ENCODE measurements at regions not wholly inside any gene's neighbourhood (a gene's known extent, or its start where the extent isn't known, plus 50 kb on each side); places are given as distances from the start of the nearest gene placed in this dataset.

DNA sequence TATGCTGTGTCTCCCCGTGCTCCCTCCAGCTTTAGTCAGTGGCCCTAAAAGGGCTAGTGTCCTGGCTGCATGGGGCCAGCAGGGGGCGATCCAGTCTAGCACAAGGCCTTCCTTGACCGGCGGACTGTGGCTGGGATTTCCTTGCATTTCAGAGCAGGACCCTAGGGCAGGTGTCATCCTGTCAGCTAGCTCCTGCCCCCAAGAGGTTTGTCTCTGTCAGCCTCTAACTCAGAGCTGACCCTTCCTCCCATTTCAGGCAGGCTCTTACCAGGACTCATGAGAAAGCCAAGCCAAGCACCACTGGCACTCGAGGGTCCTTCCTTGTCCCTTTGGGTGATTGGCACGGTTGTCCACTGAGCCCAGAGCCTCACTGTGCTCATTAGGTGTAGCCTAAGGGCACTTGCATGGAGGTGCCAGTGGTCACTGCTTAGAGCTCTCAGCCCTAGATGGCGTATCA is 140.3 kb downstream of the RPIA start:
- TF ChIP-seq, protein P1, sequence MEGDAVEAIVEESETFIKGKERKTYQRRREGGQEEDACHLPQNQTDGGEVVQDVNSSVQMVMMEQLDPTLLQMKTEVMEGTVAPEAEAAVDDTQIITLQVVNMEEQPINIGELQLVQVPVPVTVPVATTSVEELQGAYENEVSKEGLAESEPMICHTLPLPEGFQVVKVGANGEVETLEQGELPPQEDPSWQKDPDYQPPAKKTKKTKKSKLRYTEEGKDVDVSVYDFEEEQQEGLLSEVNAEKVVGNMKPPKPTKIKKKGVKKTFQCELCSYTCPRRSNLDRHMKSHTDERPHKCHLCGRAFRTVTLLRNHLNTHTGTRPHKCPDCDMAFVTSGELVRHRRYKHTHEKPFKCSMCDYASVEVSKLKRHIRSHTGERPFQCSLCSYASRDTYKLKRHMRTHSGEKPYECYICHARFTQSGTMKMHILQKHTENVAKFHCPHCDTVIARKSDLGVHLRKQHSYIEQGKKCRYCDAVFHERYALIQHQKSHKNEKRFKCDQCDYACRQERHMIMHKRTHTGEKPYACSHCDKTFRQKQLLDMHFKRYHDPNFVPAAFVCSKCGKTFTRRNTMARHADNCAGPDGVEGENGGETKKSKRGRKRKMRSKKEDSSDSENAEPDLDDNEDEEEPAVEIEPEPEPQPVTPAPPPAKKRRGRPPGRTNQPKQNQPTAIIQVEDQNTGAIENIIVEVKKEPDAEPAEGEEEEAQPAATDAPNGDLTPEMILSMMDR (IDR thresholded peaks at IDR 0.05; ENCODE audit: low read depth, low read length, poor library complexity, severe bottlenecking): peak; percentile 90
- no peak for TF ChIP-seq EZH2phosphoT487 (IDR thresholded peaks at IDR 0.05; ENCODE audit: borderline replicate concordance, low read length)

Measured in DOHH2 (cell line).